ENCODE measurements at regions not wholly inside any gene's neighbourhood (a gene's known extent, or its start where the extent isn't known, plus 50 kb on each side); places are given as distances from the start of the nearest gene placed in this dataset.

DNA sequence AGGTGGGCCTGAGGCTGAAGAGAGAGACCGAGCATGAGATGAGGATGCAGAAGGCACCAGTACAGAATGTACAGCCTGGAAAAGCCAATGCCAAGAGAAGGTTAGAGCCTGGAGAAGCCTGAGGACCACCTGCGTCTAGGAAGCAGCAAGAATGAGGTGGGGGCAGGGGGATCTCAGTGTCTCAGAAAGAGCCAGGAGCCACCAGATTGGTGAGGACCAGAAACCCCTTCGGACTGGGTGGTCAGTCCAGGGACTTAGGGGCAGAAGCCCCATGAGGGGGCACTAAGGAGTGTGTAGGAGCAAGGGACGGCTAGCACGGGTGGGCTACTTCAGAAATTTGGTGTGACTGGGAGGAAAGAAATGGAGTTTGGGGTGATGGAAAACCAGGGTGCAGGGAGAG, 205.9 kb upstream of the RNF32 start:
- no peak for DNase-seq (ENCODE audit: low read depth)
- TF ChIP-seq, protein P1, sequence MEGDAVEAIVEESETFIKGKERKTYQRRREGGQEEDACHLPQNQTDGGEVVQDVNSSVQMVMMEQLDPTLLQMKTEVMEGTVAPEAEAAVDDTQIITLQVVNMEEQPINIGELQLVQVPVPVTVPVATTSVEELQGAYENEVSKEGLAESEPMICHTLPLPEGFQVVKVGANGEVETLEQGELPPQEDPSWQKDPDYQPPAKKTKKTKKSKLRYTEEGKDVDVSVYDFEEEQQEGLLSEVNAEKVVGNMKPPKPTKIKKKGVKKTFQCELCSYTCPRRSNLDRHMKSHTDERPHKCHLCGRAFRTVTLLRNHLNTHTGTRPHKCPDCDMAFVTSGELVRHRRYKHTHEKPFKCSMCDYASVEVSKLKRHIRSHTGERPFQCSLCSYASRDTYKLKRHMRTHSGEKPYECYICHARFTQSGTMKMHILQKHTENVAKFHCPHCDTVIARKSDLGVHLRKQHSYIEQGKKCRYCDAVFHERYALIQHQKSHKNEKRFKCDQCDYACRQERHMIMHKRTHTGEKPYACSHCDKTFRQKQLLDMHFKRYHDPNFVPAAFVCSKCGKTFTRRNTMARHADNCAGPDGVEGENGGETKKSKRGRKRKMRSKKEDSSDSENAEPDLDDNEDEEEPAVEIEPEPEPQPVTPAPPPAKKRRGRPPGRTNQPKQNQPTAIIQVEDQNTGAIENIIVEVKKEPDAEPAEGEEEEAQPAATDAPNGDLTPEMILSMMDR (IDR thresholded peaks at IDR 0.05; ENCODE audit: control insufficient read depth, extremely low read depth, insufficient read depth) = no peak

DNA sequence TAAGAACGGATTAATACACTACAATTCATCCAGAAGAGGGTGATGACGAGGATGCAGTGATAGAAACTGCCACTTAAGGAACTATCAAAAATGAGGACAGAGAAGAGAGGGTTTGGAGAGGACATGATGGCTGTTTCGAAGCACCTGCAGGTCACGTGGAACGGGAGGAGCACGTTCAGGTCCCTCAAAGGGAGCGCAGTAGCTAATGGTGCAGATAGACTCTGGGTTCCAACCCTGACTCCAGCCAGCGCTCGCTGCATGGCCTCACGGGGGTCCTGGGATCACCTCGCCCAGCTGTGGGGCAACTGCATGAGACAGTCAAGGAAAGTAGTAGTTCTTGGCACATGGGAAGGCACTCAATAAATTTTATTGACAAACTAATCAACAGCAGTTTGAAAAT, 208.6 kb upstream of the RNF32 start:
- TF ChIP-seq, protein P1 (IDR thresholded peaks at IDR 0.05; ENCODE audit: control insufficient read depth, extremely low read depth, insufficient read depth) = no peak
- no peak overlapping the region for H3K4me3 ChIP-seq (ENCODE audit: low read depth, low read length)
- no peak for DNase-seq (ENCODE audit: low read depth)

More for the DNA sequence above, 205.9 kb upstream of the RNF32 start:
- H3K4me3 ChIP-seq (ENCODE audit: low read depth, low read length) = no peak overlapping the region

DNA sequence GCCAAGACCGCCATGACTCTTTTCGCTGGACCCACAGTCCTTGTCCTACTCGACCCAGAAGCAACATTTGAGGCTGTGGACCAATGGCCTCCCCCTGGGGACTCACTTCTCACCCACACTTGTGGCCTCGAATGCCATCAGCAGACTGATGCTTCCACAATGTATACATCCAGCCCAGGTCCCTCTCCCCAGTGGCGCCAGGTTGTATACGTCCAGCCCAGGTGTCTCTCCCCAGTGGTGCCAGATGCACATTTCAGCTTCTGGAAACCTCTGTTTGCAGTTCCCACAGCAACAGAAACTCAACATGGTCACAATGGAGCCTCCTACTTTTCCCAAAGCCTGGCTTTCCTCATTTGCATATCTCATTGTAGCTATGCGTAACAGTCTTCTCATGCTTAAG, 210.5 kb upstream of the RNF32 start:
- DNase-seq (ENCODE audit: low read depth) = no peak
- TF ChIP-seq, protein P1 (IDR thresholded peaks at IDR 0.05; ENCODE audit: control insufficient read depth, extremely low read depth, insufficient read depth) = no peak
- H3K4me3 ChIP-seq (ENCODE audit: low read depth, low read length) = no peak overlapping the region

DNA sequence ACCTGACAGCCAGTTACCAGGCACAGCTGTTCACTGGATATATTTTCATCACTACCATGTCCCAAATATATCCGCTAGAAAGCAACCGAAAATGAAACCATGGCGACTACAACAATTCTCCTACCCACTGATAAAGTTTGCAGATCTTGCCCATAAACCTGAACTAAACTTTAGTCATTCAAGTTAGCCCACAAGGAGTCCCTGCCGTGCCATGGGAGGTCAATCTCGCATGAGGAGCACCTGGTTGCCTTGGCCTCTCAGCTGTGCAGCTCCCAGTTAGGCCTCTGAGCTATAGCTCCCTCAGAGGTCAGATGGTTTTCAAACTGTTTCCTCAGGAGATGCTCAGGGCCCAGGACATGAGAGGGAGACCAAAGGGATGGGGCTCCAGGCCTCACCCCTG, 211.1 kb upstream of the RNF32 start:
- no peak overlapping the region for H3K4me3 ChIP-seq (ENCODE audit: low read depth, low read length)
- TF ChIP-seq, protein P1 (IDR thresholded peaks at IDR 0.05; ENCODE audit: control insufficient read depth, extremely low read depth, insufficient read depth) = no peak
- DNase-seq (ENCODE audit: low read depth) = no peak

DNA sequence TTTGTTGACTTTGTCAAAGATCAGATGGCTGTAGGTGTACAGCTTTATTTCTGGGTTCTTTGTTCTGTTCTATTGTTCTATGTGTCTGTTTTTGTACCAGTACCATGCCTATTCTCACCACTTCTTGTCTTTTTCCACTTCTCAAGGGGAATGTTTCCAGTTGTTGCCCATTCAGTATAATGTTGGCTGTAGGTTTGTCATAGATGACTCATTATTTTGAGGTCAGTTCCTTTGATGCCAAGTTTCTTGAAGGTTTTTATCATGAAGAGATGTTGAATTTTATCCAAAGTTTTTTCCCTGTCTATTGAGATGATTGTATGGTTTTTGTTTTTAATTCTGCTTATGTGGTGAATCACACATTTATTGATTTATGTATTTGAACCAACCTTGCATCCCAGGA, 216.7 kb upstream of the RNF32 start:
- H3K4me3 ChIP-seq (ENCODE audit: low read depth, low read length) = no peak overlapping the region
- DNase-seq (ENCODE audit: low read depth) = no peak
- TF ChIP-seq, protein P1 (IDR thresholded peaks at IDR 0.05; ENCODE audit: control insufficient read depth, extremely low read depth, insufficient read depth) = no peak

DNA sequence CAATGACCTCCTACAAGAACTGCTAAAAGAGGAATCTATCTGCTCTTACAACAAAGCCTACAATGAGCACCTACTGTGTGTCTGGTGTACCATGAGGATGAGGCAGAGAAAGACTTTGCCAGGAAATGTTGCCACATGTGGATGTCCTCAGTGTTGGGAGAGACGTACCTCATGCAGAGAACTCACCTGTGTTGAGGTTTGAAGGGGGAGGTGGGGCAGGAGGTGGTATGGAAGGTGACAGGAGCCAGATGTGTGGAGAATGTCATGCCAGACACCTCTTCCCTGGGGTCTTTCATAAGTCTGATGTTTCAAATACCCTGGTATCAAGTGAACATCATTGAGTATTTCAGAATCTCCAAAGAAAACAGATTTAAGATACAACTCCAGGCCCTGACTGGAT, 220.1 kb upstream of the RNF32 start:
- no peak for DNase-seq (ENCODE audit: low read depth)
- TF ChIP-seq, protein P1 (IDR thresholded peaks at IDR 0.05; ENCODE audit: control insufficient read depth, extremely low read depth, insufficient read depth) = no peak
- H3K4me3 ChIP-seq (ENCODE audit: low read depth, low read length) = no peak overlapping the region

DNA sequence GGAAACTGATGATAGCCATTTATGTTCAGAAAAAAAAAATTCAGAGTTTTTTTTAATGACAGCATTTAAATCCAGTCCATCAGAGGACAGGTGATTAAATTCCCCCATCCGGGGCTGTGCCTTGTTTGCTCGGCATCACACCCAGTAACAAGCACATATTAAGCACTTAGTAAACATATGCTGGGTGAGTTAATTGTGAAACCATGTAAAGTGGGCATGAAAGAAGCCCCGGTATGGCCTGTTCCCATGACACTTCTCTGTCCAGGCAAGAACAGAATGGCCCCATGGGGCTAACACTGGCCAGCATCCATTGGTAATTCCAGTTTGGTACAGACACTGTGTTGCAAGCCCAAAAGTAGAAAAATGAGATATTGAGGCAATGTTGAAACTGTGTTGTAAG, 220.8 kb upstream of the RNF32 start:
- DNase-seq (ENCODE audit: low read depth) = no peak
- H3K4me3 ChIP-seq (ENCODE audit: low read depth, low read length) = no peak overlapping the region
- TF ChIP-seq, protein P1 (IDR thresholded peaks at IDR 0.05; ENCODE audit: control insufficient read depth, extremely low read depth, insufficient read depth) = no peak

Data from LNCaP clone FGC (cell line).